Stimulated activated CD4-positive, alpha-beta T cell treated with anti-CD3 and anti-CD28 coated beads, Interleukin-1b, Interleukin-23, amount 100 ng/mL, for 4 hours (primary cell): ENCODE measurements at regions not wholly inside any gene's neighbourhood (a gene's known extent, or its start where the extent isn't known, plus 50 kb on each side); places are given as distances from the start of the nearest gene placed in this dataset.

Experiments
- DNase-seq, 2 donors: peaks; one replicate each; pipeline ENCODE4 v3.0.0-alpha.2; 2020; ENCODE audit warnings: low read depth in 2 of 2

- DNase-seq, result no peak
Observed at GRCh38 chr2:16137080-16137755, 196.9 kb downstream of the MYCN start.

- DNase-seq, result no peak
Observed at GRCh38 chr2:16136461-16137035, 196.2 kb downstream of the MYCN start.

DNA sequence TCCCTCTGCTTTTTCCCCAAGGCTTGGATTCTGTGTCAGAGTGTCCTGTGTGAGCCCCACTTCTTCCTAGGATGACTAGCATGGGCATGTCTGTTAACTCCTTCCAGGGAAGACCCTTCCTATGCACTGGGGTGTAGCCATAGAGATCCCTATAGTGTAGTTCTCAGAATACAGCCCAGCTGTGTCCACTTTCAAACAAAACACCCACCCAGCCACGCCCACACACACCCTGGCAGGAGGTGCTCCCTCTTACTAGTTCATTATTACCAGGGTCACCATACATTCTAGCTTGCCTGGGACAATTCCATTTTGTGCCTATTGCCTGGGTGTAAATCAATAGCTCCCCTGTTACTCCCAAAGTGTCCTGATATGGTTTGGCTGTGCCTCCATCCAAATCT lies 195.6 kb downstream of the MYCN start:
- no peak for DNase-seq

DNA sequence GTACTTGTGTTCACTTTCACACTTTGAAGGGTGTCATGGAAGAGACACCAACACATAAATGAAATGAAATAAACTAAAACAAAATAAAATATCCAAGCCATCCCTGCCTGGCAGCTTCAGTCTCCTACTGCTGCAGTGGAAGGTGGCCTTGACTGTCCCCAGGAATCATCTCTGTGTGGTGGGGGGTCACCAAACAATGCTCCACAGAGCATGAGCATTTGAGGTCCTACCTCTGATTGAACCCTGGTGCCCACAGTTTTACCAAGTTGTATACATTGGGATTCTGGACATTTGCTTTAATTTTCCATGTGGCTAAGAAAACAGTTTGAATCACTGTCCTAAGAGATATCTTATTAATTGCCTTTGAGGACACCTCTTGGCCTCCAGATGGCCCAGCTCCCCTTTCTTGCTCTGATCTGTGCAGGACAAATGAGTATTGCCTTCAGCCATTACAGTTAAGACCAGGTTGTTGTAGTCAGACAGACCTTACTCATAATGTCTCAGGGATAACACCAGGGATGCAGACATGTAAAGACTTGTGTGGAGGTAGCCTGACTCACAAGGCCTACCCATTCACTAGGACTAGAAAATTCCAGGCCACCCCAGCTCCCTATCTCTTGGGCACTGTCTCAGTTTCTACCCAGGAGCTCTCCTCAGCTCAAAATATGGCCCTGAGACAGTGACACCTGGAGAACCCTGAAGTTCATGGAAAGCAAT lies 195.0 kb downstream of the MYCN start:
- no peak for DNase-seq

GRCh38 chr2:16134436-16135165 lies 194.3 kb downstream of the MYCN start:
- no peak for DNase-seq

DNA sequence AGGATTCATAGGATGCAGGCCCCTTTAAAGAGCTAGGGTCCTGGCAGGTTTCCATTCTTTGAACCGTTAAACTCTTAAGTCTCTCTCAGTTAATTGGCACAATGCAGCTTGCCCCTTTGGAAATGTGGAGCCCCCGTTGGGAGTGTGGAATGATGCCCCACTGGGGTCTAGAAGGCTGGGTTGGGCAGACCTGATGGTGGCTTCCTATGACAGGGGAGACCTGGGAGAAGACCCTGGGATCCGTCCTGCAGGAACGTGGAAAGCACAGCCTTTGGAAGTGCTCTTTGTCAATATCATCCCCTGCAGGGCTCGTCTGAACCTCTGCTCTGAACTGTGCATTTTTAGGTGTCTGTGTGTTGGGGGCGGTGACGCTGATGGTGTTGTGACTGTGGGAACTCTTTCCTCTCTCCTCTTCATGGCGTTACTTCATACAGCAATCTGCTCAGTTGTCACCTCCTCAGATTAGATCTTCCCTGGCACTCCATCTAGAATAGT lies 190.6 kb downstream of the MYCN start:
- no peak for DNase-seq

DNA sequence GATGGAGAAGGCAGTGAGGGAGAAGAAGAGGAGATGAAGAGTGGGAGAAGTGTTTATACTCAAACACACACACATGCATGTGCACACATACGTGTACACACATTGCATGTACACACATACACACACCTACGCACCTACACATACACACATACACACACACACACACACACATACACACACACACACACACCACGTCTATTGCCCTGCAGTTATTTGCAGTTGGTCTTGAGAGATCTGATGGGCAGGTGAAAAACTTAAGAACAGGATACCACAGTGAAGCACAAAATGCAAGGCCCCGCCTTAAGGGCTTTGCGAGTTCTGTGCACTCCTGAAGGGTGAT lies 190.2 kb downstream of the MYCN start:
- no peak for DNase-seq

DNA sequence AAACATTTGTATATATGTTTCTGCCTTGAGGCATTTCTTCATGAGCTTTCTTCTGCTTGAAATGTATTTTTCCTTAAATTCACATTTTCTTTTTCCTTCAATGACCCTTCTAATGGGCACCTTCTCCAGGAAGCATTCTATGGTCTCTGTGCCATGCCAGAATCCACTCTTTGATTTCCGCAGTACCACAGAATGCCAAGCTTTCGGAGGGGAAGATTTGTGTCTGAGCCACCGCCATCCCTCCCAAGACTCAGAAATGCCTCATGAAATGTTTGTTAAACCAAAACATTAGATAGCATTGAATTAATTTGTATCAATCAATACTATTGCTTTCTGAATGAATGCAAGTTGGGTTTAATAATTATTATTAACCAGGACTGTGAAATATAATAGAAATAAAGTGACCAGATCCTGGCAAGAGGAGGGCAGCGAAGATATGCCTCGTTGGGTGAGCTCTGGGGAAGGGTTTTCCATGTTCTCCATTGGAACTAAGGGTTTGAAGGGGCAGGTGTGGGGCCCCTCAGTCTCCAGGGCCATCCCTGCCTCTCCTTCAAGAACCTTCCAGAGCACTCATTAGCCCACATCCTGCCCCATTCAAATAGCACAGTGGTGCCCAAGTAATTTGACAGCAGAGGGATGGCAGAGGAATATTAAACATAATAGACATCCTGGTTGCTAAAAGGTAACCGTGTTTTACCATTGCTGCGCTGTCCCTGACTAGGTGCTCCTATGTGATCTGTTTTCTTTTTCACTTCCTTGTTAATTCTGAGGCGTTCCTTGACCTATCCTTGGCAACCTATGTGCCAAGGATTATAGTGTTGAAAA lies 189.6 kb downstream of the MYCN start:
- DNase-seq, result no peak

GRCh38 chr2:16128746-16129610 lies 188.6 kb downstream of the MYCN start:
- DNase-seq, result no peak

DNA sequence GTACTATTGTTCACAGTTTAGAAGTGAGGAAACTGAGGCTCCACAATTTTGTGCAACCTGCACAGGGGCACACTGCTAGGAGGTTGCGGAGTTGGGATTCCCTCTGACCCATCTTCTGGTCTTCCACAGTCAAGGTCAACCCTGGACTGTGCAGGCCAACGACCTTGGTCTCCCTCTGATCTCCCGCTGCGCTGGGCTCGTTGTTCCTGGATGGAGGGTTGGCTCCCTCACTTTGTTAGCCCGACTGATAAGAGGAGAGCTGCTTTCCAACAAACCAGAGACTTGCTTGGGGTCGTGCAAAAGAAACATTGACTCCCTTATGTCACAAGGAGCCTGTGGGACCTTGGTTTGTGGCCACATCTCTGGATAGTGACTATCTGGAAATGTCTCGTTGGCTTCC lies 187.6 kb downstream of the MYCN start:
- DNase-seq, result no peak

GRCh38 chr2:16127276-16127940 lies 187.1 kb downstream of the MYCN start:
- no peak for DNase-seq

GRCh38 chr2:16126517-16127275 lies 186.3 kb downstream of the MYCN start:
- DNase-seq, result no peak

DNA sequence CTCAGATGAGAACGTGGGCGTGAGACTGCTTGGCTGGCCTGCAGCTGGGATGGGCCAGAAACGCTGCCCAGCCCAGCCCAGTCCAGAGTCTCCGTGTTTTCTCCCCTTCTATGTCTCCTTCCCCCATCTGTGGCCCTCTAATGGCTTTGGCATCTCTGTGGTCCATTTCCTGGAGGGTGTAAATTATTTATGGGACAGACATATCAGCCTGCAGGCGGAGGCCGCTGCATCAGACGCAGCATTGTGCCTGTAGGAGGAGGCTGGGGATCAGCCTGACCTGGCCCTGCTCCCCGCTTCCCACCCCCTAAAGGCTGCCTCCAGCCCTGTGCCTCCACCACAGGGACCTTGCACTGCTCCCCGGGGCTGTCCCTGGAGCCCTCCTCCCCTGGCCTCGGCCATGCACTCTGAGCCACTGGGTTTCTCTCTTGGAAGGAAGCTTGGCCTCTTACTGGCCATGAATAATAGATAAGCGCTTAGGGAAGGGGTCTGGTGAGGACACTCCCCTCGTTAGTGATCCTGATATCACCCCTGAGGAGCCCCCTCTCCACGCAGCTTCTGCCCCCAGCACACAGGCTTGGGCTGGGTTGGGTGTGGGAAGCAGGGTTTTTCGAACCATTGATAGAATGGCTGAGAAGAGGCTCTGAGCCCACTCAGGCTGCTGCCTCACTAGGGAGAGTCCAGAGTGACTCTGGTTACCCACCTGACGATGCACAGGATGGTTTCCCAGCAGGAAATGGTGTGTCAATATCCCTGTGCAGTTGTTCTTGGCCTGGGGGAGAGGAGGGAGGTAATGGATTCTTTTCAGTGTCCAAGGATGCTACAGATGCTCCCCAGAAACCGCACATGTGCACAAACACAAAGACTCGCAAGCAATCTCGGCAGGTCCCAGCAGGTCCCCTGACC lies 185.5 kb downstream of the MYCN start:
- DNase-seq, result no peak

DNA sequence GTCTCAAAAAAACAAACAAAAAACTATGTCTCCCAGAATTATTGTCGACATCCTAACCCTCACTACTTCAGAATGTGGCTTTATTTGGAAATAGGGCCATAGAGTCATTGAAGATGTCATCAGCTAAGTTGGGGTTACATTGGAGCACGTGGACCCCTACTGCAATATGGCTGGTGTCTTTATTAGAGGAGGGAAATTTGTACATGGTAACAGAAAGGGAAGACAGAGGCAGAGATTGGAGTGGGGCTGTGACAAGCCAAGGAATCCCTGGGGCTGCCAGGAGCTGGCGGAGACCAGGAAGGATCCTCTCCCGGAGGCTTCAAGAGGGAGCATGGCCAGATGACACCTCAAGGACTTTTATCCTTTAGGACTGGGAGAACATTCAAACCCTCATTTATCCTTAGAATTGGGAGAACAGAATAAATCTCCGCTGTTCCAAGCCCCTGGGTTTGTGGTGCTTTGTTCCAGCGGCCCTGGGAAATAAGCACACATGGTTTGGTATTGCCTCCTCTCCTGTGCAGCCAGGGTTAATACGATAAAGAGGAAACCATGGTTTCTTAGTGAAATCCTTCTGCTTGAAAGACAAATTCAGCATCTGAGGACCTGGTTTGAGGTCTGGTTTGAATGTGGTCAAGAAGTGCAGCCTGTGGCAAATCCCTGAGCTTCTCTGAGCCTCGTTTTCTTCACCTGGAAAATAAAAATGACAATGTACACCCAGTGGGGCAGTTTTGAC lies 184.7 kb downstream of the MYCN start:
- DNase-seq, result no peak

DNA sequence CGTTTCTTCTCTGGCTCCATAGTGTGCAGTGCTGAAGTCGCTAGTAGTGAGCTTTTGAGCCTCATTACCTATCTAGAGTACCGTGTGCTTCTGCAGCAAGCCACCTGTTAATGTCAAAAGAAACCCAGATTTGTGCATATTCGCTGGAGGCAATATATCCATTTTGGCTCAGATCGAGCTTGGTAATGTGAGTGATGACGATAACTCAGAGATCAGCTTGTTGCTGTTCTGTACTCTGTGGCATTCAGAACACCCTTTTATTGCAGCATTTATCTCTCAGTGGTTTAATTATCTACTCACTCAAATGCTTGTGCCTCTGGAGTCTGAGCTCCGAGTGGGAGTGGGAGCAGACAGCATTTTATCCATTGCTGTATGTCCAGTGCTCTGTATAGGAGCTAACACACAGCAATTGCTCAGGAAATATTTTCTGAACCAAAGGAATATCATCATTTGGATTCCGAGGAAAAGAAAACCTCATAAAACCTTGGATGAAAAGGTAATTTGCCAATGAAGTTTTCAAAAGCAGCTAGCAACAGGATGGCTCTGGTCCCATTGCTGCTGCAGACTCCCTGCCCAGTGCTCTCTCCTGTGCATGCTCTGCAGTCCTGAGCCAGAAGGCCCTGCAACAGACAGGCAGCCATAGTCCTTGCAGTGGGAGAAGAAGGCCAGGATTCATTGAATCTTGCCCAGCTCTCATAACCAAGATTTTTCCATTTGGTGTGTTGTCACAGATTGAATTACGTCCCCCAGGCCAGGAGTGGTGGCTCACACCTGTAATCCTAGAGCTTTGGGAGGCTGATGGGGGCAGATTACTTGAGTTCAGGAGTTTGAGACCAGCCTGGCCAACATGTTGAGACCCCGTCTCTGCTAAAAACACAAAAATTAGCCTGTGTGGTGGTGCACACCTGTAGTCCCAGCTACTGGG lies 183.8 kb downstream of the MYCN start:
- DNase-seq, result no peak

- DNase-seq, result no peak
Observed at GRCh38 chr2:16123421-16123820, 183.1 kb downstream of the MYCN start.

DNA sequence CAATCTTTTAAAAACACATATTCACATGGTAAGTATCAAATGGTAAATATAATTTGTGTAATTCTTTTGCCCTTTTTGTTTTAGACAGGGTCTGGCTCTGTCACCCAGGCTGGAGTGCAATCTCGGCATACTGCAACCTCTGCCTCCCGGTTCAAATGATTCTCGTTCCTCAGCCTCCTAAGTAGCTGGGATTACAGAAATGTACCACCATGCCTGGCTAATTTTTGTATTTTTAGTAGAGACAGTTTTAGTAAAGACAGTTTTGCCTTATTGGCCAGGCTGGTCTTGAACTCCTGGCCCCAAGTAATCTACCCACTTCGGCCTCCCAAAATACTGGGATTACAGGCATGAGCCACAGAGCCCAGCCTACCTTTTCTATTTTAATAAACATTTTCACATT lies 182.2 kb downstream of the MYCN start:
- DNase-seq, result no peak
